MCF 10A (cell line): ENCODE measurements at regions not wholly inside any gene's neighbourhood (a gene's known extent, or its start where the extent isn't known, plus 50 kb on each side); places are given as distances from the start of the nearest gene placed in this dataset.

Experiments used
- BruUV-seq: library from RNA; stranded (reverse); fragments of 400-500 nt; replicated peaks from 2 replicates; lab custom pipeline; 2021; lab: Mats Ljungman, UMichigan
- CTCF ChIA-PET: fragments of 300-600 bp; sonication (Branson Sonifier 250); formaldehyde crosslinking; extraction: SDS; loops from one replicate; lab custom pipeline; 2021; ENCODE audit warnings: antibody characterized with exemption, inconsistent platforms; lab: Yijun Ruan, JAX
- POLR2A ChIA-PET: fragments of 300-600, 350-650 bp; sonication (Branson Sonifier 250); formaldehyde crosslinking; extraction: SDS; loops from one replicate; lab custom pipeline; 2020; ENCODE audit warnings: antibody characterized with exemption, inconsistent platforms; lab: Yijun Ruan, JAX
- DNase-seq: peaks from one replicate; pipeline ENCODE4 v3.0.0-alpha.2; 2018; ENCODE audit not compliant: unreplicated experiment
- H3K27ac Mint-ChIP-seq: one replicate; pipeline ENCODE4 v1.8.0; 2022; ENCODE audit warnings: mild to moderate bottlenecking, low read depth, mixed read lengths; ENCODE audit not compliant: unreplicated experiment
- H3K27me3 Mint-ChIP-seq: one replicate; pipeline ENCODE4 v1.8.0; 2022; ENCODE audit warnings: mixed read lengths; ENCODE audit not compliant: insufficient read depth, unreplicated experiment
- H3K36me3 Mint-ChIP-seq: one replicate; pipeline ENCODE4 v1.8.0; 2022; ENCODE audit warnings: mild to moderate bottlenecking, moderate library complexity, mixed read lengths; ENCODE audit not compliant: insufficient read depth, unreplicated experiment
- H3K4me1 Mint-ChIP-seq: one replicate; pipeline ENCODE4 v1.8.0; 2022; ENCODE audit warnings: mixed read lengths; ENCODE audit not compliant: insufficient read depth, unreplicated experiment
- H3K4me3 Mint-ChIP-seq: one replicate; pipeline ENCODE4 v1.8.0; 2022; ENCODE audit warnings: mild to moderate bottlenecking, moderate library complexity, mixed read lengths; ENCODE audit not compliant: unreplicated experiment
- H3K9me3 Mint-ChIP-seq: one replicate; pipeline ENCODE4 v1.8.0; 2022; ENCODE audit warnings: mixed read lengths; ENCODE audit not compliant: unreplicated experiment
- CTCF ChIP-seq: fragments of 200-600 bp; IDR thresholded peaks from one replicate; pipeline ENCODE4 v1.8.0; 2022; ENCODE audit warnings: antibody characterized with exemption, mild to moderate bottlenecking; ENCODE audit not compliant: unreplicated experiment
- intact Hi-C: fragments of 100-400 bp; cut with micrococcal nuclease; formaldehyde crosslinking; loops from 2 replicates; pipeline ENCODE4 v1.14.1; 2022

- intact Hi-C loops, result no loop called here
- TF ChIP-seq CTCF, result no peak
- DNase-seq, result no peak
- POLR2A ChIA-PET, result no interaction called here
- H3K36me3 Mint-ChIP-seq, result no peaks in the 10 kb centered on the region
- H3K4me3 Mint-ChIP-seq, result no peak overlapping the region
- H3K9me3 Mint-ChIP-seq, result no peaks in the 10 kb centered on the region
- CTCF ChIA-PET, result interaction anchor here (0.8 kb wide), 1 partner anchor 411 kb away, joined by 3 read pairs; no protein-coding TSS in a partner anchor
- H3K27me3 Mint-ChIP-seq, result no peaks in the 10 kb centered on the region
- no TSS peak for BruUV-seq
- H3K4me1 Mint-ChIP-seq, result no peaks in the 10 kb centered on the region
- H3K27ac Mint-ChIP-seq, result no peak overlapping the region
Measured at GRCh38 chr14:25121337-25122129, 71.6 kb upstream of the STXBP6 start.

- no peaks in the 10 kb centered on the region for H3K27me3 Mint-ChIP-seq
- H3K4me1 Mint-ChIP-seq, result no peaks in the 10 kb centered on the region
- H3K4me3 Mint-ChIP-seq, result no peak overlapping the region
- no peak for TF ChIP-seq CTCF
- no peak for DNase-seq
- H3K36me3 Mint-ChIP-seq, result no peaks in the 10 kb centered on the region
- POLR2A ChIA-PET, result no interaction called here
- no peak overlapping the region for H3K27ac Mint-ChIP-seq
- peaks cover under 1% of the 10 kb centered on the region for H3K9me3 Mint-ChIP-seq
- CTCF ChIA-PET, result interaction anchor here (0.8 kb wide), 1 partner anchor 410 kb away, joined by 3 read pairs; no protein-coding TSS in a partner anchor
- BruUV-seq, result no TSS peak
- intact Hi-C loops, result no loop called here
Measured at GRCh38 chr14:25120261-25120660, 70.3 kb upstream of the STXBP6 start.

DNA sequence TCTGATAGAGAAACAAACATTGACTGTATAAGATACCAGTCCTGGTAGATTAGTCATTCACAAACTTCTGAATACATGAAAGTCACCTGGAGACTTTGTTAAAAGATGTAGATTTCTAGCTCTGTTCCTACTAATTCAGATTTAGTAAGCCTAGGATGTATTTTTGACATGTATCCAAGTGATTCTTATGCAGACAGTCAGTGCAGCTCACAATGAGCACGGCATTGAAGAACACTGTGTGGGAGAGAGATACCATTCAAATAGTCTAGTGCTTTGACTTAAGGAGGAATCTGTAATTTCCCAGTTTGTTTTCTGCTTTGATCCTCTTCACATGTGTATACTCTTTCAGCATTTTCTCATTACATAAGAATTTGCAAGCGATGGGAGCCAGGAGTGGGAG is 68.7 kb upstream of the STXBP6 start:
- Mint-ChIP-seq H3K9me3 (peaks cover 9% of the 10 kb centered on the region), H3K27me3 (no peaks in the 10 kb centered on the region), H3K4me3 (no peak overlapping the region), H3K36me3 (no peaks in the 10 kb centered on the region), H3K27ac (no peak overlapping the region), H3K4me1 (no peaks in the 10 kb centered on the region)
- no peak for DNase-seq
- intact Hi-C loops, result no loop called here
- POLR2A ChIA-PET, result no interaction called here
- no peak for TF ChIP-seq CTCF
- no TSS peak for BruUV-seq
- CTCF ChIA-PET, result interaction anchor here (1.4 kb wide), 1 partner anchor 14 kb away, joined by 3 read pairs; no protein-coding TSS in a partner anchor

DNA sequence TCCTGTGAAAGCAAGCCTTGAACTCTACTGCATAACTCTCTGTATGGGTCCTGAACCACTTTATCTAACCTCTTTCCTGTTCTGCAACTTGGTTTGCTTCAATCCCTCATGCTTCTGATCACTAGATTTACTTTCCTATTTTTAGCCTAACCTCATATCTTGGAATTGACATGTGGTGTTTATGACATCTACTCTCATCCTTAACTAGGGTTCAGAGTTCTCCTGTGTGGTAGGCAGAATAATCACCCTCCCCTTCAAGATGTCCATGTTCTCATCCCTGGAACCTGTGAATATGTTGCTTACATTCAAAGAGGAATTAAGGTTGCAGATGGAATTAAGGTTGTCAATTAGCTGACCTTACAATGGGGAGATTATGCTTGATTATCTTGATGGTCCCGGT is 67.4 kb upstream of the STXBP6 start:
- no peak for TF ChIP-seq CTCF
- DNase-seq, result no peak
- no peak overlapping the region for H3K4me3 Mint-ChIP-seq
- ChIA-PET POLR2A (no interaction called here), CTCF (no interaction called here)
- intact Hi-C loops, result no loop called here
- no peaks in the 10 kb centered on the region for H3K4me1 Mint-ChIP-seq
- no peaks in the 10 kb centered on the region for H3K27me3 Mint-ChIP-seq
- no TSS peak for BruUV-seq
- no peak overlapping the region for H3K27ac Mint-ChIP-seq
- no peaks in the 10 kb centered on the region for H3K36me3 Mint-ChIP-seq
- peaks cover 9% of the 10 kb centered on the region for H3K9me3 Mint-ChIP-seq
